HCT116 (cell line): ENCODE measurements at regions not wholly inside any gene's neighbourhood (a gene's known extent, or its start where the extent isn't known, plus 50 kb on each side); places are given as distances from the start of the nearest gene placed in this dataset.

ENCODE experiments used
- ATAC-seq: fragments of 200-7000 bp; cut with Tn5 transposase; 2 replicates; pipeline ENCODE4 v1.9.1; 2020; ENCODE audit warnings: mild to moderate bottlenecking, moderate library complexity
- BruUV-seq: library from RNA; stranded (reverse); fragments of 400-500 nt; replicated peaks from 2 replicates; lab custom pipeline; 2021; lab: Mats Ljungman, UMichigan
- CTCF ChIA-PET: fragments of 300-600 bp; sonication (Branson Sonifier 250); formaldehyde crosslinking; loops from one replicate; lab custom pipeline; 2021; ENCODE audit warnings: antibody characterized with exemption; lab: Charles Lee
- POLR2A ChIA-PET: fragments of 300-600, 350-600 bp; sonication (Branson Sonifier 250); formaldehyde crosslinking; loops from one replicate; lab custom pipeline; 2021; ENCODE audit warnings: antibody characterized with exemption; lab: Charles Lee
- RAD21 ChIA-PET, 2 experiments: fragments of 300-600 bp; sonication (Branson Sonifier 250); formaldehyde crosslinking; loops; one replicate each; lab custom pipeline; 2023; ENCODE audit warnings: low total read pairs in 2 of 2; ENCODE audit not compliant: uncharacterized antibody in 2 of 2, unreplicated experiment in 2 of 2, low non-redundant PET in 1 of 2; lab: Charles Lee
- DNase-seq: peaks from one replicate; pipeline ENCODE4 v3.0.0-alpha.2; 2010; ENCODE audit warnings: low read depth, low spot score
- H2AFZ ChIP-seq: fragments of 200-600 bp; shearing (Covaris generic), sonication (generic); 2 replicates; pipeline ENCODE4 v1.6.1; 2017; ENCODE audit warnings: low read depth, mixed run types, mixed read lengths, antibody characterized with exemption, low read length; ENCODE audit not compliant: poor library complexity, severe bottlenecking
- H3K27ac ChIP-seq: 2 replicates; pipeline ENCODE4 v1.5.1; 2012; ENCODE audit warnings: low read depth, low read length
- H3K27me3 ChIP-seq: fragments of 200-600 bp; sonication (generic); 2 replicates; pipeline ENCODE4 v1.6.1; 2016; ENCODE audit warnings: mixed run types, low read length, mixed read lengths; ENCODE audit not compliant: insufficient read depth
- H3K36me3 ChIP-seq, 2 experiments: fragments of 200-500 bp in 1 of 2; fragments of 200-600 bp in 1 of 2; sonication (Bioruptor generic) in 1 of 2; sonication (generic) in 1 of 2; 2 replicates each; pipeline versions ENCODE4 v1.5.1 to v1.6.1; 2014 to 2016; ENCODE audit warnings: low read length in 2 of 2, inconsistent platforms in 1 of 2, mixed read lengths in 1 of 2, mixed run types in 1 of 2; ENCODE audit not compliant: insufficient read depth in 2 of 2, control insufficient read depth in 1 of 2
- H3K4me1 ChIP-seq, 2 experiments: fragments of 200-600 bp in 1 of 2; sonication (generic) in 1 of 2; 2 replicates each; pipeline versions ENCODE4 v1.5.1 to v1.6.1; 2012 to 2017; ENCODE audit warnings: low read length in 2 of 2, inconsistent platforms in 1 of 2, mild to moderate bottlenecking in 1 of 2, mixed read lengths in 1 of 2, mixed run types in 1 of 2, moderate library complexity in 1 of 2; ENCODE audit not compliant: insufficient read depth in 2 of 2, control insufficient read depth in 1 of 2
- H3K4me2 ChIP-seq: fragments of 200-600 bp; sonication (generic); 2 replicates; pipeline ENCODE4 v1.6.1; 2017; ENCODE audit warnings: mixed run types, low read length, mixed read lengths
- H3K4me3 ChIP-seq, 2 experiments: fragments of 200-600 bp in 1 of 2; sonication (generic) in 1 of 2; replicated peaks in 1 of 2; 2 replicates each; pipeline ENCODE4 v1.5.1; 2011 to 2016; ENCODE audit warnings: low read length in 2 of 2, control low read depth in 1 of 2, low read depth in 1 of 2, mild to moderate bottlenecking in 1 of 2, mixed read lengths in 1 of 2, mixed run types in 1 of 2
- H3K79me2 ChIP-seq: fragments of 200-600 bp; sonication (generic); 2 replicates; pipeline ENCODE4 v1.6.1; 2017; ENCODE audit warnings: mild to moderate bottlenecking, mixed run types, low read length, moderate library complexity, mixed read lengths; ENCODE audit not compliant: insufficient read depth
- H3K9ac ChIP-seq: fragments of 200-600 bp; sonication (generic); 2 replicates; pipeline ENCODE4 v1.6.1; 2016; ENCODE audit warnings: low read length, mixed read lengths
- H3K9me2 ChIP-seq: fragments of 200-600 bp; sonication (generic), shearing (Covaris generic); 2 replicates; pipeline ENCODE4 v1.6.1; 2017; ENCODE audit warnings: mixed run types, mild to moderate bottlenecking, moderate library complexity; ENCODE audit not compliant: insufficient read depth
- H3K9me3 ChIP-seq, 2 experiments: fragments of 200-500 bp in 1 of 2; fragments of 200-600 bp in 1 of 2; sonication (Bioruptor generic) in 1 of 2; sonication (generic) in 1 of 2; 2 replicates each; pipeline ENCODE4 v1.6.1; 2014 to 2017; ENCODE audit warnings: low read length in 2 of 2, mixed read lengths in 2 of 2, inconsistent platforms in 1 of 2, low read depth in 1 of 2, mild to moderate bottlenecking in 1 of 2, mixed run types in 1 of 2, moderate library complexity in 1 of 2; ENCODE audit not compliant: control insufficient read depth in 1 of 2, insufficient read depth in 1 of 2
- H4K20me1 ChIP-seq: fragments of 200-600 bp; sonication (generic), shearing (Covaris generic); 2 replicates; pipeline ENCODE4 v1.6.1; 2017; ENCODE audit warnings: mixed run types, mild to moderate bottlenecking, moderate library complexity; ENCODE audit not compliant: insufficient read depth
- ATF3 ChIP-seq: IDR thresholded peaks from 2 replicates; pipeline ENCODE4 v1.6.1; 2012
- CEBPB ChIP-seq: IDR thresholded peaks from 2 replicates; pipeline ENCODE4 v1.6.1; 2012; ENCODE audit warnings: low read depth
- CTCF ChIP-seq, 3 experiments: fragments of 200-600 bp in 1 of 3; sonication (generic) in 1 of 3; IDR thresholded peaks in 2 of 3; conservative IDR thresholded peaks in 1 of 3; 2 replicates each; pipeline ENCODE4 v1.5.1; 2012 to 2017; ENCODE audit warnings: low read depth in 2 of 3, low read length in 2 of 3, antibody characterized with exemption in 1 of 3, borderline replicate concordance in 1 of 3, control low read depth in 1 of 3, mild to moderate bottlenecking in 1 of 3, mixed read lengths in 1 of 3, mixed run types in 1 of 3, moderate library complexity in 1 of 3; ENCODE audit not compliant: insufficient read depth in 1 of 3
- MAX ChIP-seq: IDR thresholded peaks from 2 replicates; pipeline ENCODE4 v1.6.1; 2012
- SIN3A ChIP-seq: IDR thresholded peaks from 2 replicates; pipeline ENCODE4 v1.6.1; 2012; ENCODE audit warnings: low read depth
- intact Hi-C: fragments of 100-400 bp; cut with micrococcal nuclease; formaldehyde crosslinking; loops from 2 replicates; pipeline ENCODE4 v1.10.0; 2022

GRCh38 chr7:120091807-120092206 is 181.2 kb upstream of the KCND2 start:
- intact Hi-C loops: no loop called here
- Histone ChIP-seq H4K20me1 (no peaks in the 10 kb centered on the region), H3K27me3 (no peaks in the 10 kb centered on the region), H2AFZ (no peak overlapping the region), H3K9me2 (no peaks in the 10 kb centered on the region), H3K36me3 (no peaks in the 10 kb centered on the region), H3K4me3 (no peak overlapping the region), H3K9ac (no peak overlapping the region), H3K4me1 (no peaks in the 10 kb centered on the region), H3K79me2 (no peaks in the 10 kb centered on the region), H3K4me2 (no peak overlapping the region), H3K9me3 (no peaks in the 10 kb centered on the region), H3K27ac (no peak overlapping the region)
- POLR2A ChIA-PET: no interaction called here
- TF ChIP-seq SIN3A (no peak), CEBPB (no peak)
- no TSS peak for BruUV-seq
- ATAC-seq (no peak), DNase-seq (no peak)
- RAD21 ChIA-PET: no interaction called here
- CTCF ChIA-PET: no interaction called here

GRCh38 chr7:120097020-120097419 is 176.0 kb upstream of the KCND2 start:
- CTCF ChIA-PET: no interaction called here
- Histone ChIP-seq H3K27ac (no peak overlapping the region), H3K27me3 (no peaks in the 10 kb centered on the region), H3K4me3 (no peak overlapping the region), H3K4me1 (no peaks in the 10 kb centered on the region), H3K36me3 (no peaks in the 10 kb centered on the region), H3K9me3 (no peaks in the 10 kb centered on the region), H3K9ac (no peak overlapping the region), H4K20me1 (no peaks in the 10 kb centered on the region), H3K79me2 (no peaks in the 10 kb centered on the region), H3K4me2 (no peak overlapping the region), H2AFZ (no peak overlapping the region), H3K9me2 (no peaks in the 10 kb centered on the region)
- no peak for ATAC-seq
- no peak for TF ChIP-seq CTCF (IDR thresholded peaks at IDR 0.05 in 2 of 3, conservative IDR thresholded peaks at IDR 0.05 in 1 of 3; ENCODE audit: borderline replicate concordance in 1 of 3, insufficient read depth in 1 of 3, low read depth in 2 of 3, low read length in 2 of 3)
- no peak for TF ChIP-seq ATF3
- no peak for TF ChIP-seq MAX
- POLR2A ChIA-PET: no interaction called here
- RAD21 ChIA-PET: no interaction called here
- intact Hi-C loops: no loop called here
- no TSS peak for BruUV-seq
- DNase-seq: no peak
